GM04503 (cell line): ENCODE measurements at regions not wholly inside any gene's neighbourhood (a gene's known extent, or its start where the extent isn't known, plus 50 kb on each side); places are given as distances from the start of the nearest gene placed in this dataset.

ENCODE experiments used
- DNase-seq: peaks from one replicate; pipeline ENCODE4 v3.0.0-alpha.2; 2012; ENCODE audit warnings: low read depth

GRCh38 chr13:73450583-73450982, 391.8 kb downstream of the KLF5 start:
- no peak for DNase-seq

- DNase-seq: no peak
These were observed 390.4 kb downstream of the KLF5 start for GRCh38 chr13:73449252-73449651.

GRCh38 chr13:73440296-73440895, 381.6 kb downstream of the KLF5 start:
- no peak for DNase-seq

- DNase-seq: no peak
These were observed 375.1 kb downstream of the KLF5 start for GRCh38 chr13:73433890-73434289.

GRCh38 chr13:73433458-73433857, 374.7 kb downstream of the KLF5 start:
- no peak for DNase-seq

DNA sequence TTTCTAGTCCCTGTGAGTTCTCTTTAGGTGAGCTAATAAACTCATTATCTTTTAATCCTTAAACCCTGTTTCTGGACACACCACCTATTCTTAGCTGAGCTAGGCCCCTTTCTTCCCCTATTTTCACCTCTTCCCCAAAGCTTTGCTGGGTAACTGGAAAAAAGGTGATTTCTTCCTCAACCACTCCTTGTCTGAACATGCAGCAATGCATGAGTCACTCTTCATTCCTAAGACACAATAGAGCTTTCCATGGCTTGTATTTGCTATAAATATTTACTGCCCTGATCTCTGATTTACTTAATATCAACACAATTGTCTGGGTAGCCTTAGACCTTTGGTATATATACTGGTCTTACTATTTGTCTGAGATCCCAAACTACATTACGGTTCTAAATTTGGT, 370.9 kb downstream of the KLF5 start:
- DNase-seq: no peak

GRCh38 chr13:73428706-73429105, 369.9 kb downstream of the KLF5 start:
- DNase-seq: no peak

GRCh38 chr13:73428137-73428536, 369.3 kb downstream of the KLF5 start:
- DNase-seq: no peak

DNA sequence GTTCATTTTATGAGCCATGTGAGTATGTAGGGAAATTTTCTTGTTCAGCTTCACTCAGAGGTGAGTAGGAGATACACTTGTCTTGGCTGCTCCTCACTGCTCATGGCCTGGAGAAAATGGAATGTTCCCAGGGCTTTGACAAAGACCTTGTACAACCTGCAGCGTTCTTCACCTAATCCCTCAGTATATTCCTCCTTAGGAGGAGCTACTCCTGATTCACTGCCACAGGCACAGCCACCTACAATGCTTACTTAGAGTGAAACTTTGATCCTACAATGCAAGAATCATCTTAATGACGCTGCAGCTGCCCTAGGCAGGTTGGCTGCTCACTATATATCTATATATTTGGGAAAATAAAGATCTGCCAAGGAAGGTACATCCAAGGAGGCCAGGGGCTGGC, 364.2 kb downstream of the KLF5 start:
- DNase-seq: no peak

GRCh38 chr13:73421310-73421912, 362.6 kb downstream of the KLF5 start:
- no peak for DNase-seq

- DNase-seq: no peak
These were observed 360.4 kb downstream of the KLF5 start for GRCh38 chr13:73419186-73419585.

DNA sequence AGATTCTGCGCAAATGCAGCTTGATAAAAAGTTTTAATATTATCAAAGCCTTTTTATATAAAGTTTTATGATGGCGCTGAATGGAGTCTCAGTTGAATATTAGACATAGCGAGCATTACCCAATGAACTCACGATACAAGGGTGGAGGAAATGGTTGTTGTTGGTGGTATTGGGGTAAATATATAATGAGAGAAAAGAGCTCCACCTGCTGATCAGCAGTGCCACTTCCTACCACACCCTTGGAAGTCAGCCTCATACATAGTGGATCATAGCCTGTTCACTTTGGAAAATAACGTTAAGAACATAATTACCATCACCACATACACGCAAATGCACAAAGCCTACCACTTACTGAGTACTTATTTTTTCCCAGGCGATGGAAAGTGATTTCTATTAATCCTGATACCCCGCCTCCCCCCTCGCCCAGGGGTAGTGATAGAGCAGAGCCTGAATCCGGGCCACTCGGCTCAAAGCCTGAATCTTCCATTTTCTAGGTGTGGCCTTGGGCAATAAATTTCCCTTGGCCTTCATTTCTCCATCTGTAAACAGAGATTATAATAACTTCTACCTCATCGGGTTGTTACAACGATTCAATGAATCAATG, 358.3 kb downstream of the KLF5 start:
- DNase-seq: no peak

GRCh38 chr13:73416093-73416492, 357.3 kb downstream of the KLF5 start:
- peak; percentile 16 for DNase-seq

DNA sequence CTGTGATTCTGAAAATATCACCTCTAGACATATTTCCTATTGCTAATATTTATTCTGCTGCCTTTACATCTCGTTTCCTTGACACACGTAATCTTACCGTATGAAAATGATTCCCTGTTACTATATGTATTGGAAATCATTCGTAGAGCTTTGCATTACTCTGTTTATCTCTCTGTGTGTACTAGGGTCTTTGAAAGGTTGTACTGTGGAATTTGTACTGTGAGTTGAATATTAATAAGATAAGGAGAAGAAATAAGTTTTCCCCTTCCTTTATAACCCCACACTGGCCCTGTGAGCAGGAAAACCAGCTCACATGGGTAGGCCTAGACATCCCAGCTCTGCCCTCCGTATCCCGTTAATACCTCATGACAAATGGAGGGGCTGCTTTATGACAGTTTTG, 354.9 kb downstream of the KLF5 start:
- no peak for DNase-seq

DNA sequence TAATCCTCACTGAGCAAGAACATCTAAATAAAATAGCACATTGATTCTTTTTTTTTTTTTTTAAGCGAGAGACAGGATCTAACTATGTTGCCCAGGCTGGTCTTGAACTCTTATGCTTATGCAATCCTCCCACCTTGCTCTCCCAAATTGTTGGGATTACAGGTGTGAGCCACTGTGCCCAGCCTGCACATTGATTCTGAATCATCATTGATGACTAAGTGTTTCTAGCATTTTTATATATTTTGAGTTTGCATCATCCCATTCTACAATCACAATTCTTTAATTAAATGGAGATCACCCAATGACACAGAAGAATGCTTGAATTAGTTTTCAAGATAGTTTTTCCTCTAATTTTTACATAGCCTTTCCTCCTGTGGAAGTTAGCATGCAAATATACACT, 354.1 kb downstream of the KLF5 start:
- DNase-seq: no peak

- no peak for DNase-seq
These were observed 352.4 kb downstream of the KLF5 start for GRCh38 chr13:73411067-73411809.

GRCh38 chr13:73406454-73406853, 347.6 kb downstream of the KLF5 start:
- DNase-seq: no peak

- no peak for DNase-seq
These were observed 345.8 kb downstream of the KLF5 start for GRCh38 chr13:73404581-73404980.

GRCh38 chr13:73403355-73404120, 344.7 kb downstream of the KLF5 start:
- DNase-seq: no peak

DNA sequence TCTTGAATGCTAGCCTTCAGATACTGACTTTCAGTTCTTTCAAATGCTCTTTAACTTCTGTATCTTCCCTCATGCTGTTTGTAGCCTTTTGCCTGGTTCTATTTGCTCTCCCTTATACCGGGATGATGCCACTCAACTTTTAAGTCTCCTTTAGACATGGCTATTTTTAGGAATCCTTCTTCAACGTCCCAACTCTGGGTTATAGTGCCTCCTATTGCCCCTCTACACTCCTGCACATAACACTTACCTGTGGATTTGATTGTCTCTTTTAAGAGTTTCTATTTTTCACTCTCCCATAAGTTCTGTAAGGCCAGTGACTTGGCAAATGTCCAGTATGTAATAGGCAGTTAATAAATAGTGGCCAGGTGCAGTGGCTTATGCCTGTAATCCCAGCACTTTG, 343.0 kb downstream of the KLF5 start:
- DNase-seq: no peak

- DNase-seq: no peak
These were observed 340.8 kb downstream of the KLF5 start for GRCh38 chr13:73399347-73400216.
